ENCODE measurements at regions not wholly inside any gene's neighbourhood (a gene's known extent, or its start where the extent isn't known, plus 50 kb on each side); places are given as distances from the start of the nearest gene placed in this dataset.
"Not testable (repeated sequence)": the region's sequence is repeated elsewhere in the genome, so short reads cannot be mapped to it uniquely, and the experiment has no call there.

DNA sequence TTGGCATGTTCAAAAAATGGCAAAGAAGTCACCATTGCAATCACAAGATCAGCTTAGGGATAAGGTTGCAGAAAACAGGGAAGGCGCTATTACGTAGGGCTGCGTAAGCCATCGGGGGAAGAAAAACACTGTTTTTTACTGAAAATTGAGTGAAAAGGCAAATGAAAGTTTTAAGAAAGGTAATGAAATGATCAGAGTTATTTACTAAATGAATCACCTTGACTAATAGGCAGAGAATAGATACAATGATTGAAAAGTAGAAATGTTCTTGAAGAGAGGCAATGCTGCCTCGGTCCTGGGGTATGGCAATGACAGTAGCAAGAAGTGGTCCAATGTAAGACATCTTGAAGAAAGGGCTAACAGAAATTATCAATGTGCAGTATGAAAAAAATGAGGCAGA, 1227.8 kb upstream of the ZEB2 start:
- no peak for TF ChIP-seq CTCF (IDR thresholded peaks at IDR 0.05; ENCODE audit: low read depth, low read length)
- Histone ChIP-seq H3K36me3 (no peaks in the 10 kb centered on the region), H3K9me3 (ENCODE audit: severe bottlenecking) (no peaks in the 10 kb centered on the region), H3K27me3 (ENCODE audit: insufficient read depth, low read depth, severe bottlenecking) (no peaks in the 10 kb centered on the region), H3K27ac (no peak overlapping the region), H3K4me3 (ENCODE audit: low read depth, low read length) (no peak overlapping the region)
- DNase-seq = no peak

DNA sequence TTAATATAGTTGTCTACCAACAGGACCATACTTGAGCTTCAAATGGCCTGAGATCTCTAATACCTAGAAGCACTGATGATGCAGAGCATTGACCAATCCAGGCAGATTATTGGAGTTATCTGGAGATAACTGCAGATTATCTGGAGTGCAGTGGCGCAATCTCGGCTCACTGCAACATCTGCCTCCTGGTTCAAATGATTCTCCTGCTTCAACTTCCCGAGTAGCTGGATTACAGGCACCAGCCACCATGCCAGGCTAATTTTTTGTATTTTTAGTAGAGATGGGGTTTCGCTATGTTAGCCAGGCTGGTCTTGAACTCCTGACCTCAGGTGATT, 1225.4 kb upstream of the ZEB2 start:
- not testable (repeated sequence) for H3K9me3 ChIP-seq (ENCODE audit: severe bottlenecking); H3K27ac ChIP-seq; H3K4me3 ChIP-seq (ENCODE audit: low read depth, low read length); DNase-seq; H3K27me3 ChIP-seq (ENCODE audit: insufficient read depth, low read depth, severe bottlenecking); H3K36me3 ChIP-seq

DNA sequence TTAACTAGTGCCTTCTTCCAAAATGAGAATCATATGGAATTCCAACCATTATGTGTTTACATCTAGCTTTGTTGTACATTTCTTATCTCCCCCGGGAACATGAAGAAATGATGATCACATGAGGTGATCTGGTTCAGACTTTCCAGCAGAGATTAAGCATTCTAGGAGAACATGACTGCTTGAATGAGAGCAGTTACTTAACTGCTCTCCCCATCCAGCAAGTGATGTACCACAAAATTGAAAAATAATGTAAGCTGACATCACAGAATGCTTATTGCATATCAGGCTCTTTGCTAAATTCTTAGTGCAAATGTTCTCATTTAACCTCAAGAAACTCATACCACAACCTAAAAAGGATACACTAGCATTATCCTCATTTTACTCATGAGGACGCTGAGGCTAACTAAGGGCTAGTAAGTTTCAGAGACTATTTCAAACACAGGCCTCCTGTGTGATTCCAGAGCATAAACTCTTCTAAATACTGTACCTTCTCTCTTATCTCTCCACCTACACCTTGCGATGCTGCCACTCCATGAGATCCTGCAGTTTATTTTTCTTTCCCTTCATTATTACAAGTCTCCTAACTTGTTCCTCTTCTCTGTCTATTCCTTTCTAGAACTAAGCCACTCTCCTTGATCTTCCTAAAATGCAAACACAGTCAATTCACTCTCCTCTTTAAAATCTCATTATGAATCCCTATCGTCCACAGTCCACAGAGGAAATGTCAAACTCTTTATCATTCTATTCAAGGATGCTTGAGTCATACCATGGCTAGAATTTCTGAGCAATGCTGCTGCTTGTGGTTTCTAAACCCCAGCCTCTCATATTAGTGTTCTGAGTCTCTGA, 1224.8 kb upstream of the ZEB2 start:
- H3K4me3 ChIP-seq (ENCODE audit: low read depth, low read length) = no peak overlapping the region
- no peak overlapping the region for H3K27ac ChIP-seq
- TF ChIP-seq CTCF (IDR thresholded peaks at IDR 0.05; ENCODE audit: low read depth, low read length) = no peak
- H3K36me3 ChIP-seq = no peaks in the 10 kb centered on the region
- no peak for DNase-seq
- no peaks in the 10 kb centered on the region for H3K9me3 ChIP-seq (ENCODE audit: severe bottlenecking)
- no peaks in the 10 kb centered on the region for H3K27me3 ChIP-seq (ENCODE audit: insufficient read depth, low read depth, severe bottlenecking)

DNA sequence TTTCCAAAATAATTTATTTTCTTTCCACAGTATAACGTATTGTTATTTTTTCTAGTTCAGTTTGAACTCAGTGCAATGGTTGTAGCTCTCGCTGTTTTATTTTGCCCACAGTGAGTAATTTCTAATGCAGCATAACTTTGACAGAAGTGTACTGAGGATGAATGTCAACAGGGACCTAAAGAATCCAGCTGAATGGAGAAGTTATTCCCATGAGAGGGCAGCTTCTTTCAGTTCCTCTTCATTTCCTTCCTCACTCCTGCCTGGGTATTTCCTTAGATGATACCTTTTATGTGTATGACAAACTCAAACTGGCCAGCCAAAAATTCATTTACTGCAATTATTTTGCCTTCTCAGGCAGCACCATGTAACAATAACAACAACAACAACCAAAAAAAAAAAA, 1223.1 kb upstream of the ZEB2 start:
- no peak for DNase-seq
- Histone ChIP-seq H3K27ac (no peak overlapping the region), H3K36me3 (no peaks in the 10 kb centered on the region)

GRCh38 chr2:145741636-145742035, 1221.7 kb upstream of the ZEB2 start:
- no peaks in the 10 kb centered on the region for H3K36me3 ChIP-seq
- no peak overlapping the region for H3K4me3 ChIP-seq (ENCODE audit: low read depth, low read length)
- no peak for TF ChIP-seq CTCF (IDR thresholded peaks at IDR 0.05; ENCODE audit: low read depth, low read length)
- H3K27me3 ChIP-seq (ENCODE audit: insufficient read depth, low read depth, severe bottlenecking) = no peaks in the 10 kb centered on the region
- H3K9me3 ChIP-seq (ENCODE audit: severe bottlenecking) = no peaks in the 10 kb centered on the region
- H3K27ac ChIP-seq = no peak overlapping the region
- DNase-seq = no peak

More for the DNA sequence above, 1223.1 kb upstream of the ZEB2 start:
- H3K27me3 ChIP-seq (ENCODE audit: insufficient read depth, low read depth, severe bottlenecking) = no peaks in the 10 kb centered on the region
- TF ChIP-seq CTCF (IDR thresholded peaks at IDR 0.05; ENCODE audit: low read depth, low read length) = no peak
- H3K9me3 ChIP-seq (ENCODE audit: severe bottlenecking) = no peaks in the 10 kb centered on the region
- no peak overlapping the region for H3K4me3 ChIP-seq (ENCODE audit: low read depth, low read length)

DNA sequence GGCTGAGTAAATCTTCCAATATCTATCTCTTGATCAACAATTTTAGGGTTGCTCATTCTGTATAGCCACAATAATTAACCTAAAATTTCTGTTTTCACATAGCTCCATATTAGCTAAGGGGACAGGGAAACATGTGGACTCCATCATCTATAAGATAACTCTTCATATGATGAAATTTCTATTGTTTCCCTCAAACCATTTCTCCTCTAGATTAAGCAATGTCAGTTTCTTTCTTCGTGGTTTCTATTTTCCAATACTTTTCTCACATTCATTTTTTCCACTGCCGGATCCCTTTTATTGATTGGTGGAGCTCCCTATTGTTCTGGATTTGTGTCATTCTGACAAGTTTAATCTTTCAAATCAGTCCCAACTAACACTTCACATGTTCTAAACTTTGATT, 1221.3 kb upstream of the ZEB2 start:
- no peak for DNase-seq
- Histone ChIP-seq H3K9me3 (ENCODE audit: severe bottlenecking) (no peaks in the 10 kb centered on the region), H3K4me3 (ENCODE audit: low read depth, low read length) (no peak overlapping the region), H3K27ac (no peak overlapping the region), H3K27me3 (ENCODE audit: insufficient read depth, low read depth, severe bottlenecking) (no peaks in the 10 kb centered on the region), H3K36me3 (no peaks in the 10 kb centered on the region)
- TF ChIP-seq CTCF (IDR thresholded peaks at IDR 0.05; ENCODE audit: low read depth, low read length) = no peak

All from WERI-Rb-1 (cell line).